Cardiac muscle cell (in vitro differentiated cells and primary cell): ENCODE measurements at regions not wholly inside any gene's neighbourhood (a gene's known extent, or its start where the extent isn't known, plus 50 kb on each side); places are given as distances from the start of the nearest gene placed in this dataset.

Experiments used
- DNase-seq, 2 donors: peaks; one replicate each; pipeline versions ENCODE4 v3.0.0 to v3.0.0-alpha.2; 2010 to 2017; ENCODE audit warnings: low read depth in 1 of 2, low spot score in 1 of 2
- H3K27ac ChIP-seq: fragments of 200-600 bp; sonication (generic); 2 replicates; pipeline ENCODE4 v1.5.1; 2016
- H3K27me3 ChIP-seq: fragments of 200-600 bp; sonication (generic); 2 replicates; pipeline ENCODE4 v1.6.0; 2016; ENCODE audit warnings: control low read depth
- H3K36me3 ChIP-seq: fragments of 200-600 bp; sonication (generic); 2 replicates; pipeline ENCODE4 v1.5.1; 2016; ENCODE audit warnings: control low read depth
- H3K4me1 ChIP-seq: fragments of 200-600 bp; sonication (generic); 2 replicates; pipeline ENCODE4 v1.8.1; 2017; ENCODE audit warnings: low read depth, mild to moderate bottlenecking, mixed run types
- H3K4me3 ChIP-seq: fragments of 200-600 bp; sonication (generic); 2 replicates; pipeline ENCODE4 v1.5.1; 2016; ENCODE audit warnings: mild to moderate bottlenecking
- H3K9me3 ChIP-seq: fragments of 200-600 bp; sonication (generic); 2 replicates; pipeline ENCODE4 v1.5.1; 2017; ENCODE audit warnings: low read depth, mild to moderate bottlenecking, control low read depth
- CTCF ChIP-seq: IDR thresholded peaks from 2 replicates; pipeline ENCODE4 v1.5.1; 2012; ENCODE audit warnings: low read depth, mild to moderate bottlenecking, low read length

GRCh38 chr2:16169381-16169960 lies 229.1 kb downstream of the MYCN start:
- Histone ChIP-seq H3K27me3 (no peaks in the 10 kb centered on the region), H3K4me3 (no peak overlapping the region), H3K27ac (no peak overlapping the region), H3K9me3 (no peaks in the 10 kb centered on the region), H3K36me3 (no peaks in the 10 kb centered on the region), H3K4me1 (no peaks in the 10 kb centered on the region)
- no peak for DNase-seq
- no peak for TF ChIP-seq CTCF

GRCh38 chr2:16168506-16169264 lies 228.3 kb downstream of the MYCN start:
- Histone ChIP-seq H3K27me3 (no peaks in the 10 kb centered on the region), H3K36me3 (no peaks in the 10 kb centered on the region), H3K4me1 (no peaks in the 10 kb centered on the region), H3K27ac (no peak overlapping the region), H3K9me3 (no peaks in the 10 kb centered on the region), H3K4me3 (no peak overlapping the region)
- TF ChIP-seq CTCF = no peak
- DNase-seq = no peak

GRCh38 chr2:16167870-16168426 lies 227.6 kb downstream of the MYCN start:
- H3K4me3 ChIP-seq = no peak overlapping the region
- no peak for TF ChIP-seq CTCF
- no peaks in the 10 kb centered on the region for H3K4me1 ChIP-seq
- no peaks in the 10 kb centered on the region for H3K9me3 ChIP-seq
- H3K27ac ChIP-seq = no peak overlapping the region
- H3K36me3 ChIP-seq = no peaks in the 10 kb centered on the region
- H3K27me3 ChIP-seq = no peaks in the 10 kb centered on the region
- DNase-seq = no peak

DNA sequence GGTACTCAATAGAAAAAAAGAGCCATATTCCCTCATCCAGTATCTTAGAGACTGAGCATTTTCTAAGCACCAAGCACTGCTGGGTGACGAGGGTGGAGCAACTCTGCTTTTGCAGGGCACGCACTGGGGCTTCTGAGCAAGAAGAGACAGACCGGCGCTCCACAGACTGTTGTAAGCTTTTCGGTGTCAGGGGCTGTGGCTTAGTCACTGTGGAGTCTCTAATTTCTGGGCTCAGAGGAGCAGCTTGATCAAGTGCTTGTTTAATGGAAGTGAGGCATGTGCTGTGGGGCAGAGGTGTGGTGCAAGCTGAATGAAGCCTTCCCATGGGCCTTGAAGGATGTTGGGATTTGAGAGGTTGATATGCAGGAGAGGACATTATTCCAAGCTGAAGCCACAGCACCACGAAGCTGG lies 227.1 kb downstream of the MYCN start:
- Histone ChIP-seq H3K36me3 (no peaks in the 10 kb centered on the region), H3K27me3 (no peaks in the 10 kb centered on the region), H3K9me3 (no peaks in the 10 kb centered on the region), H3K27ac (no peak overlapping the region), H3K4me1 (no peaks in the 10 kb centered on the region), H3K4me3 (no peak overlapping the region)
- TF ChIP-seq CTCF = no peak
- DNase-seq = no peak

- Histone ChIP-seq H3K4me1 (no peaks in the 10 kb centered on the region), H3K27me3 (no peaks in the 10 kb centered on the region), H3K4me3 (no peak overlapping the region), H3K36me3 (no peaks in the 10 kb centered on the region), H3K27ac (no peak overlapping the region), H3K9me3 (no peaks in the 10 kb centered on the region)
- TF ChIP-seq CTCF = no peak
- no peak for DNase-seq
Measured at GRCh38 chr2:16166327-16166981, 226.1 kb downstream of the MYCN start.
